ENCODE measurements at regions not wholly inside any gene's neighbourhood (a gene's known extent, or its start where the extent isn't known, plus 50 kb on each side); places are given as distances from the start of the nearest gene placed in this dataset.
A peak's percentile ranks its signal among the peaks of the same experiment; 100 is the strongest.

- WGBS (ENCODE audit: missing lambda C conversion rate), result 18% methylated on average over 2 of the region's 2 CpGs
- Histone ChIP-seq H3K4me3 (no peak overlapping the region), H3K4me2 (no peak overlapping the region), H3K9me3 (no peaks in the 10 kb centered on the region), H3K27ac (no peak overlapping the region), H3K4me1 (no peaks in the 10 kb centered on the region)
- ChIA-PET POLR2A (no interaction called here), CTCF (no interaction called here)
- ATAC-seq (peak in 1 of 2 experiments; percentile 60; a peak in 1 of 6 replicates), FAIRE-seq (no peak), DNase-seq (ENCODE audit: low read depth in 1 of 2, low spot score in 1 of 2) (peak in 1 of 2 experiments; percentile 9)
- TF ChIP-seq RNF2 (IDR thresholded peaks at IDR 0.05; ENCODE audit: borderline replicate concordance, low read depth) (no peak), CBX8 (IDR thresholded peaks at IDR 0.05) (no peak), E2F6 (IDR thresholded peaks at IDR 0.05; ENCODE audit: borderline replicate concordance, low read depth) (no peak), CEBPB (IDR thresholded peaks at IDR 0.05) (no peak), CTCF (IDR thresholded peaks at IDR 0.05) (no peak), RFX5 (IDR thresholded peaks at IDR 0.05) (no peak), PBX3 (IDR thresholded peaks at IDR 0.05) (no peak), RARB (CRISPR knock-in tag; IDR thresholded peaks at IDR 0.05) (no peak), BCL3 (IDR thresholded peaks at IDR 0.05) (no peak)
Measured at GRCh38 chr6:91276315-91276714, 689.4 kb upstream of the MAP3K7 start.

GRCh38 chr6:91273729-91274128 is 686.9 kb upstream of the MAP3K7 start:
- FAIRE-seq (no peak), ATAC-seq (no peak), DNase-seq (ENCODE audit: low read depth in 1 of 2, low spot score in 1 of 2) (no peak)
- Histone ChIP-seq H3K4me1 (no peaks in the 10 kb centered on the region), H3K27ac (no peak overlapping the region), H3K4me3 (no peak overlapping the region), H3K4me2 (no peak overlapping the region), H3K9me3 (no peaks in the 10 kb centered on the region)
- TF ChIP-seq MAX (IDR thresholded peaks at IDR 0.05) (no peak), RAD21 (conservative IDR thresholded peaks at IDR 0.05 in 1 of 2, IDR thresholded peaks at IDR 0.05 in 1 of 2) (no peak), CBX2 (IDR thresholded peaks at IDR 0.05; ENCODE audit: borderline replicate concordance, low read depth) (no peak), HES2 (IDR thresholded peaks at IDR 0.05) (no peak), GATA3 (IDR thresholded peaks at IDR 0.05; ENCODE audit: borderline replicate concordance) (no peak), REST (IDR thresholded peaks at IDR 0.05) (no peak), CHD4 (IDR thresholded peaks at IDR 0.05; ENCODE audit: borderline replicate concordance) (no peak), EP300 (IDR thresholded peaks at IDR 0.05) (no peak), MYC (IDR thresholded peaks at IDR 0.05; ENCODE audit: borderline replicate concordance, low read length) (no peak), CEBPB (IDR thresholded peaks at IDR 0.05) (no peak), FOSB (CRISPR knock-in tag; IDR thresholded peaks at IDR 0.05) (no peak), BCL3 (IDR thresholded peaks at IDR 0.05) (no peak), ESRRA (IDR thresholded peaks at IDR 0.05; ENCODE audit: borderline replicate concordance, low read length) (no peak), E2F6 (IDR thresholded peaks at IDR 0.05; ENCODE audit: borderline replicate concordance, low read depth) (no peak), JUN (IDR thresholded peaks at IDR 0.05) (no peak), HOXB13 (CRISPR knock-in tag; IDR thresholded peaks at IDR 0.05; ENCODE audit: low read depth) (no peak), TP53 (CRISPR knock-in tag; IDR thresholded peaks at IDR 0.05) (no peak), ZC3H11A (IDR thresholded peaks at IDR 0.05) (no peak), PBX3 (IDR thresholded peaks at IDR 0.05) (no peak), JUNB (IDR thresholded peaks at IDR 0.05) (no peak)
- 30% methylated on average over 5 of the region's 5 CpGs for WGBS (ENCODE audit: missing lambda C conversion rate)
- POLR2A ChIA-PET, result no interaction called here
- CTCF ChIA-PET, result interaction anchor here (0.7 kb wide), 1 partner anchor 1202 kb away, joined by 4 read pairs; no protein-coding TSS in a partner anchor
